ENCODE measurements at regions not wholly inside any gene's neighbourhood (a gene's known extent, or its start where the extent isn't known, plus 50 kb on each side); places are given as distances from the start of the nearest gene placed in this dataset.
"Not testable (repeated sequence)": the region's sequence is repeated elsewhere in the genome, so short reads cannot be mapped to it uniquely, and the experiment has no call there.

- TF ChIP-seq SUZ12 (IDR thresholded peaks at IDR 0.05; ENCODE audit: low read depth, low read length); MTA1 (CRISPR knock-in tag; IDR thresholded peaks at IDR 0.05; ENCODE audit: borderline replicate concordance); ZNF713 (CRISPR knock-in tag; IDR thresholded peaks at IDR 0.05); ZNF775 (CRISPR knock-in tag; IDR thresholded peaks at IDR 0.05; ENCODE audit: borderline replicate concordance): not testable (repeated sequence)
Measured at GRCh38 chr2:236787376-236787775, 217.8 kb downstream of the ACKR3 start.

Data from HepG2 (cell line).